Cerebellar nuclear complex (tissue), 1 donor: ENCODE measurements at regions not wholly inside any gene's neighbourhood (a gene's known extent, or its start where the extent isn't known, plus 50 kb on each side); places are given as distances from the start of the nearest gene placed in this dataset.
A peak's percentile ranks its signal among the peaks of the same experiment; 100 is the strongest.
"Not testable (repeated sequence)": the region's sequence is repeated elsewhere in the genome, so short reads cannot be mapped to it uniquely, and the experiment has no call there.

Experiments used
- DNase-seq, 2 experiments: peaks; one replicate each; lab custom pipeline; 2025; lab: John Stamatoyannopoulos, UW

GRCh38 chr18:4765401-4765800, 310.3 kb upstream of the DLGAP1 start:
- no peak for DNase-seq

DNA sequence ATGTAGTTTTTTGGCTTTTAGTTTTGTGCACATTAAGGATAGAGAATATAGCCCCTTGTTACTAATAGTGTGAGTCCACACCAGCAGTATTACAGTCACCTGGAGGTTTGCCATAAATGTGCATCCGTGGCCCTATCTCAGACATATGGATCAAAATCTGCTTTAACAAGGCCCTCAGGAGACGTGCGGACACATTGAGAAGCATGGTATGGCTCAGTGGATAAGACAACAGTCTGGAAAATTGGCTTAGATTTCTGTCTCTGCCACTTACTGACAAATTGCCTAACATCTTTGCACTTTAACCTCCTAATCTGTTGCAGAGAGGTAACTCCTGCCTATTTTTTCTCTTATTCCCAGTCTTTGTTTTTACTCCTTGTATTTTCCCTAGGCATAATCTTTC, 307.2 kb upstream of the DLGAP1 start:
- DNase-seq, result no peak

DNA sequence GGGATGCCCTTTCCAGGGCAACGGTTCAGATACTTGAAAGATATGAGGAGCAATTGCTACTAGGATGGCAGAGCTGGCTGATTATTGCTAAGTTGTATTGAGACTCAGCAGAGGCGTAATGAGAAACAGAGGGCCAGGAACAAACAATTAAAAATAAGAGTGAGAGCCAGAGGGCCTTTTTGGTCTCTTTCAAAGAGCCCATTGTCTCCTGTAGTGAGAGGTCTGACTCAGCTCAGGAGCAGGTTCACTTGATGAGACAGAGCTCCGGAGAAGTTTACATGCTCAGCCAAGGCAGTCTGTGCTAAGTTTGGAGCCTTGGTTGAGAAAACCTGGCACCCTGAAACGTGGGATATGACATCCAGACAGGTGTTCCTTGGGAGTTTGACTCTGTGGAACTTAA, 303.9 kb upstream of the DLGAP1 start:
- DNase-seq, result no peak

DNA sequence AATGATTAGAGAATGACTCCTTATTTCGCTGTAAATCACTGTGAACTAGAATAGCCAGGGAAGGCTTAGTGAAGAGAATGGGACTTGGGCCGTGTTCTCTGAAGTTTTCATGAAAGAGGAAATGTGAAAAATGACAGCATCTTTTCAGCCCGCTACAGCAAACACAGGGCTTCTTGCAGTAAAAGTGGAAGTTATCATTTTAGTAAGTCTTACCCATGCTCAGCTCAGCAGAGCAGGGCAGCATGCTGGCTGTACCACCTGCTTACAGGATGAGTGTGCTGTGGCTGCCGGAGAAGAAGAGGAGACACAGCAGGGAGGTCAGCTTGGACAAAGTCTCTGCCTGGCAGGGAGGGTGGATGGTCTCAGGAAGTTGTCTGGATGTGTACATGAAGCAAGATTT, 300.7 kb upstream of the DLGAP1 start:
- DNase-seq, result no peak

DNA sequence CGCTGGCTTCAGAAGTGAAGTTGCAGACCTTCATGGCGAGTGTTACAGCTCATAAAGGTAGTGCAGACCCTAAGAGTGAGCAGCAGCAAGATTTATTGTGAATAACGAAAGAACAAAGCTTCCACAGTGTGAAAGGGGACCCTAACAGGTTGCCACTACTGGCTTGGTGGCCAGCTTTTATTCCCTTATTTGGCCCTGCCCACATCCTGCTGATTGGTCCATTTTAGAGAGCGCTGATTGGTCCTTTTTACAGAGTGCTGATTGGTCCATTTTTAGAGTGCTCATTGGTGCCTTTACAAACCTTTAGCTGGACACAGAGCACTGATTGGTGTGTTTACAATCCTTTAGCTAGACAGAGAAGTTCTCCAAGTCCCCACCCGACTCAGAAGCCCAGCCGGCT, 298.0 kb upstream of the DLGAP1 start:
- DNase-seq, result not testable (repeated sequence)

DNA sequence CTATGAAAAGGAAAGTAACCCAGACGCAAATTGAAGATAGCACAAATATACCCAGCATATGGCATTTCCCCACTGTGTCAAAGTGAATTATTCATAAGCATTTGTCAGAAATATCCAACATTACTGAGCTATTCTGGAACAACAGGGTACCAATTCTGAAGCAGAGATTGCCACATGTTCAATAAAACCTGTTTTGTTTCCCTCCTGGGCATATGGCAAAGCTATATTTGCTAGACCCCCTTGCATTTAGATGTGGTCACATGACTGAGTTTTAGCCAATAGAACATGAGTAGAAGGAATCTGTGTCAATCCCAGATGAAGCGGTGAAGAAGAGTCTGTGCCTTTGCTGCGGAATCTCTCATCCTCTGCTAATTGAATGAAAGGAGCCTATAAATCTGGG, 296.4 kb upstream of the DLGAP1 start:
- DNase-seq, result no peak

DNA sequence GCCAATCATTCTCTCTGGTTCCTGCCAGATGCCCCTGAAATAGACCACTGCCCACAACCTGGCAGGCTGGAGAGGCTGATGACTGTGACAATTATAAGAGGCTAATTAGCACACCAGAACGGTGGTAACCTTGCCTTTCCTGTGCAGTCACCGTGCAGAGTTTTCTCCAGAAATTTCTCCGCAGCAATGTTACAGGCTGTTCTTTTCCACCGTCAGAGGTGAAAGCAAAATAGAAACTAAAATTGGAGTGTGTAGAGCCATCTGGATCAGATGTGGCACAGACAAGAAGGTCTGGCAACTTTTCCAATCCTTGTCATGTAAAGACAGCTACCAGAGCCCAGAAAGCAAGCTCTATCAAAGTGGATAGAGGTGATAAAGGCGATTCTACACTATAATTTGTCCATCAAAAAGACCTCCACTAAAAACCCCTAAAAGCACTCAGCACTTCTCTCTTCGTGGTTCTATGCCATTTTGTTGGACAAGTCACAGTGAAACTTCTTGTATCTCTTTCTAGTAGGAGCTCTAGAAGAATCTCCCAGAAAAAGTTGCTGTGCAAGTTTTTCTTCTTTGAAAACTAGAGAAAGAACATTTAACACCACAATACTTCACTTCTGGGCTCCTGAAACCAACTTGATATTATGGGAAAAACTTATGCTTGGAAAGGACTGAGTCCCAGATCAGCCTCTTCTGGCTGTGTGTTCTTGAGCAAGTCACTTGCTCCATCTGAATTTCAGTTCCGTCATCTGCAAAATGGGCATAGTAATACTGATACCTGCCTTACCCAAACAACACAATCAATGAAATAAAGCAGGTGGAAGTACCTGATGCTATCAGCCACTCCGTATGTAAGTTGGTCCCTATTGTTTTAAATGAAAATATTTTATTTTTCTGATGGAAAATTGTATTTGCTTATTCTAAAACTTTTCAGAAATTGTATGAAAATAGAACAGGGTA, 295.6 kb upstream of the DLGAP1 start:
- no peak for DNase-seq

- no peak for DNase-seq
Measured at GRCh38 chr18:4748975-4749374, 293.9 kb upstream of the DLGAP1 start.

- no peak for DNase-seq
Measured at GRCh38 chr18:4734903-4735302, 279.8 kb upstream of the DLGAP1 start.

DNA sequence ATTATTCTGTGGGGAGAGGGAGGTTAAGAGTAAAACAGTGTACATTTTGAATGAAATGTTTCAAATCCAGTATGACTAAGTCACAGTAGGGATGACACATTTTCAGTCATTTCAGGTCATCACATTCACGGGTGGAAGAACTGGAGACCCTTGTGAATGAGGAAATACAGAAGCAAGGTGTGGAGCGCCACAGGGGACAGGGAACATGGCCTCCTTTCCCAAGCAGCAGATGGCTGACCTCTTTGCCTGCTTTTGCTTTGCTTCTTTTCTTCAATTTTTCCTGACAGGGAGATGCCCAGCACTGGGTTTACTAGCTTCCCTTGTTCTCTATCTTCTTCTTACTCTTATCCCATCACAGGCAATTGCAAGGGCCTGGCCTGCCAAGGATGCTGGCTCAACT, 278.9 kb upstream of the DLGAP1 start:
- peak in 1 of 2 experiments; percentile 8 for DNase-seq

DNA sequence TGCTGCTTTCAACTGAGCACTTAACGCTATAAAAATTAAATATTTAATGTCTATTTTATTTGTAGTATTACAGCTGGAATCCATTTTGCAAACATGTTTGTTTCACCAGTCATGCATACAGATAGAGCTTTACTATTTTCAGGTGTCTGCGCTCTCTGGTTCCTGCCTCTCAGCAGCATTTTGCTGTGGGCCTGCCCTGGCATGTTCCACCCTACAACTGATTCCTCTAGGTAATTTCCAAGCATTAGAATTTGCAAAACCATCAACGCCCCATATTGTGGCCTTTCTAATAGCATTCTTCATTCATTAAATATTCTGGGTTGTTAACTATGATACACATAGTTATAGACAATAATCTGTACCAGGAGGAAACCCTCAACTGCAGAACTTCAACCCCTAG, 266.4 kb upstream of the DLGAP1 start:
- DNase-seq, result no peak

- DNase-seq, result no peak
Measured at GRCh38 chr18:4720518-4720917, 265.4 kb upstream of the DLGAP1 start.

GRCh38 chr18:4705894-4706293, 250.8 kb upstream of the DLGAP1 start:
- no peak for DNase-seq

DNA sequence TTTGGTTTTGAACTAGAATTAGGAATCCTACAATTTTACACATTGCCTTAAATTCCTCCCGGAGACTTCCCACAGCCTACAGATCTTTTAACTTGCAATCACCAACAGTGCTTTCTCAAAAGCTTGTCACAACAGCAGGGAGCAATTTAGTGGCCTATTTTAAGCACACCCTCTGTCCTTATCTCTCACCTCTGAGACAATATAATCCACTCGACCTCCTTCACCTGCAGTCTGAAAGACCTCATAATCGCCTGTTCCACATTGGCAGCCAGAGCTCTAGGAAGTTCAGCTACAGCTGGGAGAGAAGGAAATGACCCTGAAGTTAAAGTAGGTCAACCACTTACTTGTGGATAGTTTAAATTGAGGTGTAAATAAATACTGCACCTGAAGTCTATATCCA, 249.7 kb upstream of the DLGAP1 start:
- DNase-seq, result no peak

GRCh38 chr18:4691836-4692235, 236.7 kb upstream of the DLGAP1 start:
- DNase-seq, result no peak

- not testable (repeated sequence) for DNase-seq
Measured at GRCh38 chr18:4678685-4679084, 223.6 kb upstream of the DLGAP1 start.

GRCh38 chr18:4677006-4677405, 221.9 kb upstream of the DLGAP1 start:
- no peak for DNase-seq

- no peak for DNase-seq
Measured at GRCh38 chr18:4672162-4672561, 217.1 kb upstream of the DLGAP1 start.

GRCh38 chr18:4658804-4659203, 203.7 kb upstream of the DLGAP1 start:
- no peak for DNase-seq

GRCh38 chr18:4653418-4653817, 198.3 kb upstream of the DLGAP1 start:
- no peak for DNase-seq

- DNase-seq, result no peak
Measured at GRCh38 chr18:4641771-4642368, 186.8 kb upstream of the DLGAP1 start.

- no peak for DNase-seq
Measured at GRCh38 chr18:4640349-4641012, 185.4 kb upstream of the DLGAP1 start.
